Suprapubic skin (tissue), 4 donors: ENCODE measurements at regions not wholly inside any gene's neighbourhood (a gene's known extent, or its start where the extent isn't known, plus 50 kb on each side); places are given as distances from the start of the nearest gene placed in this dataset.

Experiments used
- DNase-seq, 2 donors: peaks; one replicate each; pipeline ENCODE4 v3.0.0-alpha.2; 2019; ENCODE audit warnings: low spot score in 2 of 2
- H3K27ac ChIP-seq: fragments of 200-600 bp; sonication (generic); one replicate; pipeline ENCODE4 v1.5.1; 2019
- H3K27me3 ChIP-seq: fragments of 200-600 bp; sonication (generic); one replicate; pipeline ENCODE4 v1.5.1; 2019
- H3K36me3 ChIP-seq: fragments of 200-600 bp; sonication (generic); one replicate; pipeline ENCODE4 v1.5.1; 2019
- H3K4me1 ChIP-seq: fragments of 200-600 bp; sonication (generic); one replicate; pipeline ENCODE4 v1.5.1; 2019
- H3K4me3 ChIP-seq: fragments of 200-600 bp; sonication (generic); one replicate; pipeline ENCODE4 v1.5.1; 2019; ENCODE audit warnings: mild to moderate bottlenecking
- H3K9me3 ChIP-seq: fragments of 200-600 bp; sonication (generic); one replicate; pipeline ENCODE4 v1.5.1; 2019
- EP300 ChIP-seq: sonication (generic); formaldehyde crosslinking; IDR thresholded peaks from one replicate; pipeline ENCODE4 v1.6.1; 2017; ENCODE audit warnings: antibody characterized with exemption
- POLR2A ChIP-seq, 2 donors: fragments of 450-650 bp; IDR thresholded peaks; one replicate each; pipeline ENCODE4 v1.6.1; 2017; ENCODE audit warnings: antibody characterized with exemption in 2 of 2, mild to moderate bottlenecking in 2 of 2, moderate library complexity in 2 of 2
- POLR2AphosphoS5 ChIP-seq, 3 donors: sonication (generic); formaldehyde crosslinking; IDR thresholded peaks; one replicate each; pipeline ENCODE4 v1.6.1; 2017; ENCODE audit warnings: antibody characterized with exemption in 3 of 3
- WGBS: methylation state at CpG from one replicate; pipeline ENCODE4 v1.1.5; 2018; 5-methylcytosine and 5-hydroxymethylcytosine counted together
- TF ChIP-seq, protein P1 (sequence below), 2 donors: fragments of 200-600 bp in 1 of 2; fragments of 450-650 bp in 1 of 2; sonication (generic) in 1 of 2; IDR thresholded peaks; one replicate each; pipeline ENCODE4 v1.5.1; 2016 to 2019; ENCODE audit warnings: antibody characterized with exemption in 2 of 2, mild to moderate bottlenecking in 1 of 2, moderate library complexity in 1 of 2

DNA sequence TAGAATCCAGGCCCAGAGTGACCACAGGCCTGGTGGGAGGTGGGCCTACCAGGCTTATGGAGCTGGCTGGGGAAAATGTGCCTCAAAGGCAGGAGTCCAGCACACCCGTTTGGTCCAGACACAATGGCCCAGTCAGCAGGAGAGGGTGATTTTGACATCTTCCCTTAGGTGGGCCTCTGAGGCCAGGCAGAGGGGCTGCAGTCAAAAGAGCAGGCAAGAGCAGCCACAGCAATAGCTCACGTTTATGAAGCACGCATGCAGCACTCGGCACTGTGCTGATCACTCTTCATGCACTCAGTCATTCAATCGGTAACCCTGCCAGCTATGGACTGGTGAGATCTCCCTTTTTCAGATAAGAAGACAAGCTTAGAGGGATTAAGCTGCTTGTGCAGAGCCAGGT lies 146.8 kb downstream of the LRIG2 start:
- Histone ChIP-seq H3K36me3 (no peaks in the 10 kb centered on the region), H3K27ac (no peak overlapping the region), H3K27me3 (no peaks in the 10 kb centered on the region), H3K4me1 (no peaks in the 10 kb centered on the region), H3K9me3 (peaks cover 6% of the 10 kb centered on the region), H3K4me3 (no peak overlapping the region)
- WGBS: 81% methylated on average over 5 of the region's 5 CpGs
- no peak for DNase-seq
- no peak for TF ChIP-seq POLR2AphosphoS5 (IDR thresholded peaks at IDR 0.05)
- TF ChIP-seq POLR2A (IDR thresholded peaks at IDR 0.05): no peak
- TF ChIP-seq, protein P1, sequence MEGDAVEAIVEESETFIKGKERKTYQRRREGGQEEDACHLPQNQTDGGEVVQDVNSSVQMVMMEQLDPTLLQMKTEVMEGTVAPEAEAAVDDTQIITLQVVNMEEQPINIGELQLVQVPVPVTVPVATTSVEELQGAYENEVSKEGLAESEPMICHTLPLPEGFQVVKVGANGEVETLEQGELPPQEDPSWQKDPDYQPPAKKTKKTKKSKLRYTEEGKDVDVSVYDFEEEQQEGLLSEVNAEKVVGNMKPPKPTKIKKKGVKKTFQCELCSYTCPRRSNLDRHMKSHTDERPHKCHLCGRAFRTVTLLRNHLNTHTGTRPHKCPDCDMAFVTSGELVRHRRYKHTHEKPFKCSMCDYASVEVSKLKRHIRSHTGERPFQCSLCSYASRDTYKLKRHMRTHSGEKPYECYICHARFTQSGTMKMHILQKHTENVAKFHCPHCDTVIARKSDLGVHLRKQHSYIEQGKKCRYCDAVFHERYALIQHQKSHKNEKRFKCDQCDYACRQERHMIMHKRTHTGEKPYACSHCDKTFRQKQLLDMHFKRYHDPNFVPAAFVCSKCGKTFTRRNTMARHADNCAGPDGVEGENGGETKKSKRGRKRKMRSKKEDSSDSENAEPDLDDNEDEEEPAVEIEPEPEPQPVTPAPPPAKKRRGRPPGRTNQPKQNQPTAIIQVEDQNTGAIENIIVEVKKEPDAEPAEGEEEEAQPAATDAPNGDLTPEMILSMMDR (IDR thresholded peaks at IDR 0.05): no peak
- no peak for TF ChIP-seq EP300

DNA sequence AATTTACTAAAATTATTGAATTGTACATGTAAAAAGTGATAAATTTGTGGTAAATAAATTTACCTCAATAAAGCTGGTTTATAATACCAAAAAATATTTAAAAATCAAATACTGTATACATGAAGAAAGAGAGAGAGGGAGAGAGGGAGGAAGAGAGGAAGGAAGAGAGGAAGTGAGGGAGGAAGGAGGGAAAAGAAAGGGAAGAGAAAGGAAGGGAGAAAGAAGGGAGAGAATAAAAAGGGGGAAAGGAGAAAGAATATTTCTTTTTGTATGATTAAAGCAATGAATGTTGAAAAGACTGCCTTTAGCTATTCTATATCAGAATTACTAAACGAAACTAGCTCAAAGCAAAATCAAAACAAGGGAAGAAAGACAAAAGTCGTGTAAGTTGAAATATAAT lies 150.0 kb downstream of the LRIG2 start:
- WGBS: 71% methylated on average over 2 of the region's 2 CpGs
- no peak overlapping the region for H3K4me3 ChIP-seq
- H3K27ac ChIP-seq: no peak overlapping the region
- no peaks in the 10 kb centered on the region for H3K9me3 ChIP-seq
- DNase-seq: no peak
- no peaks in the 10 kb centered on the region for H3K27me3 ChIP-seq
- no peaks in the 10 kb centered on the region for H3K36me3 ChIP-seq
- no peaks in the 10 kb centered on the region for H3K4me1 ChIP-seq
- TF ChIP-seq, protein P1 (IDR thresholded peaks at IDR 0.05): no peak
- no peak for TF ChIP-seq POLR2A (IDR thresholded peaks at IDR 0.05)

DNA sequence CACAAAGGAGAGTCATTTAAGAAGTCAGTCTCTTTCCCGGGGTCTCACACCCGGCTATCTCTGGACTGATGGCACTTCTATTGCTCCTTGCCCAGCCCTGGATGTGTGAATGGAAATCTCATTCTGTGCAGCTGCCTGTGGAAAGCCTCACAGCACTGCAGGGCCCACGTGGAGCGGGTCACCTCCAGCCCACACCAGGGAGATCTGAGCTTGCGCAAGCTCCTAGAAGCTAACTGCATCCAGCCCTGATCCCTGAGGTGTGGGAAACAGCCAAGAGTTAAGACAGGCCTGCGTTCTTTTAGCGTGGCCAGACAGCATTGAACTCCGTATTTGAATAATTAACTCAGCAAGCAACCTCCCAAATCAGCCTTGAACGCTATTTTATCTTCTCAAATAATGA lies 150.5 kb downstream of the LRIG2 start:
- no peak for DNase-seq

DNA sequence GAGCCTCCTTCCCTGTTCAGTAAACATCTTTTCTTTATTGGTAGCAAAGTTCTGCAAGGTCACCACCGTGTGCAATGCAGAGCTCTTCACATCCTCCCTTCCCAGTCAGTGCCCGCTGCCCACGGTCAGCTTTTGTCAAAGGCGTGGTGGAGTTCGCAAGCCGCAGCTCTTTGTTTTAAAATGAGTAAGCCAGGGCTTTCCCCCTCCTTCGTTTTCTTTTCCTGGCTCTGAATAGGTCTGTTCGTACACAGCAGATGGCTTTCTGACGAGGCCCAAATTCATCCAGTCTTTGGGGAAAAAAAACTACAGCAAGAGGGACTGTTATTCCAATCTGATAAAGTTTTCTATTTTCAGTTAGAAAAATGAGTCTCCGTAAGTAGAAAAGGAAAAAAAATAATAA lies 153.2 kb downstream of the LRIG2 start:
- Histone ChIP-seq H3K4me3 (no peak overlapping the region), H3K27me3 (no peaks in the 10 kb centered on the region), H3K9me3 (no peaks in the 10 kb centered on the region), H3K36me3 (no peaks in the 10 kb centered on the region), H3K4me1 (no peaks in the 10 kb centered on the region), H3K27ac (no peak overlapping the region)
- 79% methylated on average over 10 of the region's 10 CpGs for WGBS
- no peak for TF ChIP-seq POLR2AphosphoS5 (IDR thresholded peaks at IDR 0.05)
- TF ChIP-seq, protein P1 (IDR thresholded peaks at IDR 0.05): no peak
- TF ChIP-seq POLR2A (IDR thresholded peaks at IDR 0.05): no peak
- no peak for TF ChIP-seq EP300
- no peak for DNase-seq

More for the DNA sequence above, 150.5 kb downstream of the LRIG2 start:
- no peaks in the 10 kb centered on the region for H3K27me3 ChIP-seq
- H3K27ac ChIP-seq: no peak overlapping the region
- no peak overlapping the region for H3K4me3 ChIP-seq
- H3K9me3 ChIP-seq: no peaks in the 10 kb centered on the region
- no peaks in the 10 kb centered on the region for H3K4me1 ChIP-seq
- WGBS: 73% methylated on average over 9 of the region's 9 CpGs
- TF ChIP-seq POLR2A (IDR thresholded peaks at IDR 0.05): no peak
- TF ChIP-seq POLR2AphosphoS5 (IDR thresholded peaks at IDR 0.05): no peak
- TF ChIP-seq, protein P1 (IDR thresholded peaks at IDR 0.05): no peak
- H3K36me3 ChIP-seq: no peaks in the 10 kb centered on the region

DNA sequence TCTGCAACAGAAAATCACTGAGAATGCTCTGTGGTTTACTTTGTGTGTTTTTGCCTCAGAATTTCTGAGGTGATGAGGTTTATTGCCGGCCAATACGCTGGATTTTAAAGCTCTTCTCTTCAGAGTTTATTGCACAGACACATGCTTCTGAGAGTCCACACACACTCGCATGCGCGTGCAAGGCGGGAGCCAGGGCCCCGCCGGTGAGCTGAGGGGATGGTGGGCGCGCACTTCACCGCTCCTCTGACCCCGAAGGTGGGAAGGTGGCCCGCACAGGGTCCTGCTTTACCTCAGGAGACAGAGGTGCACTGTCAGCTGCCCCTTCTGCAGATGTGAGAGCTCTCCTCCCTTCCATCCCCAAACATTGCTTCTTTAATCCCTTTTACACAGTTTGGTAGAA lies 158.4 kb upstream of the MAGI3 start:
- no peaks in the 10 kb centered on the region for H3K36me3 ChIP-seq
- peaks cover 3% of the 10 kb centered on the region for H3K27me3 ChIP-seq
- no peaks in the 10 kb centered on the region for H3K4me1 ChIP-seq
- DNase-seq: no peak
- TF ChIP-seq, protein P1 (IDR thresholded peaks at IDR 0.05): no peak
- TF ChIP-seq POLR2AphosphoS5 (IDR thresholded peaks at IDR 0.05): no peak
- no peak for TF ChIP-seq POLR2A (IDR thresholded peaks at IDR 0.05)
- TF ChIP-seq EP300: no peak
- H3K9me3 ChIP-seq: no peaks in the 10 kb centered on the region
- no peak overlapping the region for H3K27ac ChIP-seq
- H3K4me3 ChIP-seq: no peak overlapping the region
- 69% methylated on average over 13 of the region's 13 CpGs for WGBS
